Right forelimb (tissue), 1 donor: ENCODE measurements at regions not wholly inside any gene's neighbourhood (a gene's known extent, or its start where the extent isn't known, plus 50 kb on each side); places are given as distances from the start of the nearest gene placed in this dataset.
A peak's percentile ranks its signal among the peaks of the same experiment; 100 is the strongest.

Experiments
- DNase-seq: peaks from one replicate; pipeline ENCODE4 v3.0.0-alpha.2; 2018

GRCh38 chr22:48096851-48097665 lies 1334.6 kb downstream of the TBC1D22A start:
- DNase-seq, result no peak

GRCh38 chr22:48096411-48096810 lies 1334.0 kb downstream of the TBC1D22A start:
- no peak for DNase-seq

- no peak for DNase-seq
Measured at GRCh38 chr22:48093981-48094380, 1331.5 kb downstream of the TBC1D22A start.

- no peak for DNase-seq
Measured at GRCh38 chr22:48092866-48093265, 1330.4 kb downstream of the TBC1D22A start.

- no peak for DNase-seq
Measured at GRCh38 chr22:48091656-48092223, 1329.3 kb downstream of the TBC1D22A start.

- DNase-seq, result no peak
Measured at GRCh38 chr22:48091060-48091650, 1328.7 kb downstream of the TBC1D22A start.

- DNase-seq, result no peak
Measured at GRCh38 chr22:48090332-48090672, 1327.9 kb downstream of the TBC1D22A start.

GRCh38 chr22:48089601-48090331 lies 1327.3 kb downstream of the TBC1D22A start:
- DNase-seq, result peak; percentile 60

- DNase-seq, result no peak
Measured at GRCh38 chr22:48088926-48089536, 1326.6 kb downstream of the TBC1D22A start.

GRCh38 chr22:48088251-48088650 lies 1325.8 kb downstream of the TBC1D22A start:
- DNase-seq, result no peak

GRCh38 chr22:48085901-48086645 lies 1323.6 kb downstream of the TBC1D22A start:
- DNase-seq, result no peak

- DNase-seq, result no peak
Measured at GRCh38 chr22:48084729-48085050, 1322.2 kb downstream of the TBC1D22A start.

GRCh38 chr22:48084041-48084728 lies 1321.7 kb downstream of the TBC1D22A start:
- no peak for DNase-seq

GRCh38 chr22:48083502-48083901 lies 1321.1 kb downstream of the TBC1D22A start:
- no peak for DNase-seq

- no peak for DNase-seq
Measured at GRCh38 chr22:48082284-48082683, 1319.8 kb downstream of the TBC1D22A start.

GRCh38 chr22:48081281-48081680 lies 1318.8 kb downstream of the TBC1D22A start:
- DNase-seq, result no peak

GRCh38 chr22:48080316-48081165 lies 1318.1 kb downstream of the TBC1D22A start:
- no peak for DNase-seq

GRCh38 chr22:48079505-48080290 lies 1317.2 kb downstream of the TBC1D22A start:
- DNase-seq, result no peak

GRCh38 chr22:48078825-48079224 lies 1316.4 kb downstream of the TBC1D22A start:
- DNase-seq, result no peak

GRCh38 chr22:48077699-48078098 lies 1315.2 kb downstream of the TBC1D22A start:
- no peak for DNase-seq
